HL-60 (cell line): ENCODE measurements at regions not wholly inside any gene's neighbourhood (a gene's known extent, or its start where the extent isn't known, plus 50 kb on each side); places are given as distances from the start of the nearest gene placed in this dataset.

Experiments used
- DNase-seq, 2 experiments: peaks; one replicate each; pipeline ENCODE4 v3.0.0-alpha.2; 2010 to 2020; ENCODE audit warnings: low read depth in 1 of 2, low spot score in 1 of 2
- H3K27ac ChIP-seq: fragments of 250-450 bp; sonication (Bioruptor Pico); replicated peaks from 2 replicates; pipeline ENCODE4 v1.5.1; 2020; ENCODE audit warnings: mild to moderate bottlenecking, moderate library complexity
- H3K27me3 ChIP-seq: fragments of 250-450 bp; sonication (Bioruptor Pico); 2 replicates; pipeline ENCODE4 v1.5.1; 2021; ENCODE audit warnings: mild to moderate bottlenecking, moderate library complexity; ENCODE audit not compliant: insufficient read depth, poor library complexity, severe bottlenecking
- H3K4me3 ChIP-seq: replicated peaks from 2 replicates; pipeline ENCODE4 v1.5.1; 2011; ENCODE audit warnings: mild to moderate bottlenecking, control low read depth, low read length; ENCODE audit not compliant: insufficient read depth
- CTCF ChIP-seq: IDR thresholded peaks from one replicate; pipeline ENCODE4 v1.5.1; 2011; ENCODE audit warnings: low read length, control low read depth, inconsistent platforms; ENCODE audit not compliant: insufficient read depth
- GABPA ChIP-seq: IDR thresholded peaks from 2 replicates; pipeline ENCODE4 v1.6.1; 2012; ENCODE audit warnings: low read depth
- POLR2AphosphoS5 ChIP-seq: IDR thresholded peaks from 2 replicates; pipeline ENCODE4 v1.6.1; 2012; ENCODE audit warnings: low read depth
- REST ChIP-seq: IDR thresholded peaks from 2 replicates; pipeline ENCODE4 v1.6.1; 2012; ENCODE audit warnings: low read depth; ENCODE audit not compliant: insufficient replicate concordance
- SPI1 ChIP-seq: IDR thresholded peaks from 2 replicates; pipeline ENCODE4 v1.6.1; 2012; ENCODE audit warnings: low read depth, mild to moderate bottlenecking, borderline replicate concordance

GRCh38 chr16:52748741-52749140 is 201.8 kb upstream of the TOX3 start:
- Histone ChIP-seq H3K27me3 (no peaks in the 10 kb centered on the region), H3K27ac (no peak overlapping the region), H3K4me3 (no peak overlapping the region)
- DNase-seq: no peak
- TF ChIP-seq SPI1 (no peak), REST (no peak), POLR2AphosphoS5 (no peak), GABPA (no peak), CTCF (no peak)

- TF ChIP-seq GABPA: no peak
- TF ChIP-seq POLR2AphosphoS5: no peak
- TF ChIP-seq CTCF: no peak
- TF ChIP-seq SPI1: no peak
- no peak for TF ChIP-seq REST
- DNase-seq: no peak
- no peaks in the 10 kb centered on the region for H3K27me3 ChIP-seq
- no peak overlapping the region for H3K27ac ChIP-seq
- no peak overlapping the region for H3K4me3 ChIP-seq
Measured at GRCh38 chr16:52747088-52747595, 200.2 kb upstream of the TOX3 start.

- H3K4me3 ChIP-seq: no peak overlapping the region
- TF ChIP-seq POLR2AphosphoS5 (no peak), CTCF (no peak), REST (no peak), GABPA (no peak), SPI1 (no peak)
- DNase-seq: no peak
- H3K27ac ChIP-seq: no peak overlapping the region
- no peaks in the 10 kb centered on the region for H3K27me3 ChIP-seq
Measured at GRCh38 chr16:52743707-52744106, 196.8 kb upstream of the TOX3 start.
